HFFc6 (cell line): ENCODE measurements at regions not wholly inside any gene's neighbourhood (a gene's known extent, or its start where the extent isn't known, plus 50 kb on each side); places are given as distances from the start of the nearest gene placed in this dataset.
A peak's percentile ranks its signal among the peaks of the same experiment; 100 is the strongest.
"Not testable (repeated sequence)": the region's sequence is repeated elsewhere in the genome, so short reads cannot be mapped to it uniquely, and the experiment has no call there.

Experiments used
- DNase-seq: peaks from one replicate; pipeline ENCODE4 v3.0.0-alpha.2; 2018
- H3K27ac Mint-ChIP-seq: 2 replicates; pipeline ENCODE4 v1.8.0; 2020; ENCODE audit warnings: mild to moderate bottlenecking, mixed read lengths
- H3K27me3 Mint-ChIP-seq: 2 replicates; pipeline ENCODE4 v1.8.0; 2021; ENCODE audit warnings: mild to moderate bottlenecking, moderate library complexity, mixed read lengths; ENCODE audit not compliant: insufficient read depth
- H3K36me3 Mint-ChIP-seq: 2 replicates; pipeline ENCODE4 v1.8.0; 2021; ENCODE audit warnings: low read depth, mixed read lengths
- H3K4me1 Mint-ChIP-seq: 2 replicates; pipeline ENCODE4 v1.8.0; 2020; ENCODE audit warnings: low read depth, mixed read lengths
- H3K4me3 Mint-ChIP-seq: 2 replicates; pipeline ENCODE4 v1.8.0; 2020; ENCODE audit warnings: mild to moderate bottlenecking, moderate library complexity, mixed read lengths
- H3K9me3 Mint-ChIP-seq: 2 replicates; pipeline ENCODE4 v1.8.0; 2020; ENCODE audit warnings: mild to moderate bottlenecking, mixed read lengths
- TF ChIP-seq, protein P1 (sequence below): fragments of 200-600 bp; sonication (generic); IDR thresholded peaks from 2 replicates; pipeline ENCODE4 v1.5.0; 2021; ENCODE audit warnings: antibody characterized with exemption, mild to moderate bottlenecking

DNA sequence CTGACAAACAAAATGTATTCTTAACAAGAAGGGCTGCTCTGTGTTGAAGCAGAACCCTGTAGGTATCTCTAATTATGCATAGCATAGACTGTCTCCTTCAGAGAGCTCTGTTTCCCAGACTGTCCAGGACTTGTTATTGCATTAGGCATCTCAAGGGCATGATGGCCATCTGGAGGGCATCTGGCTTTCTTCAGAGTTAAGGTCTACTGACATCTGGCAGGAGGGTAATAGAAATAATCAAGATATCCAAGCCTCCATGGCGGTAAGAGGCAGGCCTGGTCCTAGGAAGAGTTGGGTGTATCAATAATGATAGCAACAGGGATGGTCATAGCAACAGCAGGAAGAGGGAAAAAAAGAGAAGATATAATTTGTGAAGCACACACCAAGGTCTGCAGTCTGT lies 161.2 kb downstream of the TTC8 start:
- no peak for DNase-seq
- Mint-ChIP-seq H3K36me3 (peaks cover 5% of the 10 kb centered on the region; the same call in 1 of the 2 replicates), H3K27ac (no peak overlapping the region), H3K9me3 (no peaks in the 10 kb centered on the region; the same call in 1 of the 2 replicates), H3K4me1 (peaks cover 28% of the 10 kb centered on the region), H3K4me3 (no peak overlapping the region), H3K27me3 (no peaks in the 10 kb centered on the region)
- TF ChIP-seq, protein P1, sequence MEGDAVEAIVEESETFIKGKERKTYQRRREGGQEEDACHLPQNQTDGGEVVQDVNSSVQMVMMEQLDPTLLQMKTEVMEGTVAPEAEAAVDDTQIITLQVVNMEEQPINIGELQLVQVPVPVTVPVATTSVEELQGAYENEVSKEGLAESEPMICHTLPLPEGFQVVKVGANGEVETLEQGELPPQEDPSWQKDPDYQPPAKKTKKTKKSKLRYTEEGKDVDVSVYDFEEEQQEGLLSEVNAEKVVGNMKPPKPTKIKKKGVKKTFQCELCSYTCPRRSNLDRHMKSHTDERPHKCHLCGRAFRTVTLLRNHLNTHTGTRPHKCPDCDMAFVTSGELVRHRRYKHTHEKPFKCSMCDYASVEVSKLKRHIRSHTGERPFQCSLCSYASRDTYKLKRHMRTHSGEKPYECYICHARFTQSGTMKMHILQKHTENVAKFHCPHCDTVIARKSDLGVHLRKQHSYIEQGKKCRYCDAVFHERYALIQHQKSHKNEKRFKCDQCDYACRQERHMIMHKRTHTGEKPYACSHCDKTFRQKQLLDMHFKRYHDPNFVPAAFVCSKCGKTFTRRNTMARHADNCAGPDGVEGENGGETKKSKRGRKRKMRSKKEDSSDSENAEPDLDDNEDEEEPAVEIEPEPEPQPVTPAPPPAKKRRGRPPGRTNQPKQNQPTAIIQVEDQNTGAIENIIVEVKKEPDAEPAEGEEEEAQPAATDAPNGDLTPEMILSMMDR: no peak

DNA sequence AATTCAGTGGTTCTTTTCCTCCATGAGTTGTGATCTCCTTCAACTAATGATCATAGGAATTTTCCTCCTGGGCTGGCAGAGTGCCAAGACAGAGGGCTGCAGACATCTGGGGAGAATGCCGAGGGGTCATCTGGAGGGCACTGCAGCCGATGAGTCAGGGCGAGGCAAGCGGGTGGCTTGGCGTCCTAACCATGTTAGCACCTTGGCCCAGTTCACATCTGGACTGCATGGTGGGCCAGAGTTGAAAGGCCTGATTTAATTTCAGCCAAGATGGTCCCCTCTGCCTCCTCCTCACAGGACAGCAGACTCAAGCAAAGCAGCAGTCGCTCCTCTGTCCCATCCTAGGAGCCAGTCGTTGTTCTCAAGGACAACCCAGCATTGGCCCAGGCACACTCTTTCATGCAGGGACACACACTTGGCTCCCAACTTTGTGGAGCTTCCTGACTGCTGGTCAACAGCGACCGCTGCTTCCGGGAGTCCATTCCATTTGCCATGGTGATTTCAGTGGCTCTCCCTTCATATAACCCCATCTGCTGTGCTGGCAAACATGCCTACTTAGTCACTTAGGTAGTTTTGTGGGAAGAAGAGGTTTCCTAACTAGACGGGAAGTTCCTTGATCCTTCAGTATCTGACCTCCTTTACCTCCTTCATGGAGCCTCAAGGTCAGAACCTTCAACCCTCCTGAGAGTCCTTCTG lies 161.8 kb downstream of the TTC8 start:
- H3K4me3 Mint-ChIP-seq: no peak overlapping the region
- peaks cover 28% of the 10 kb centered on the region for H3K4me1 Mint-ChIP-seq
- TF ChIP-seq, protein P1: no peak
- H3K27me3 Mint-ChIP-seq: no peaks in the 10 kb centered on the region; the same call in 1 of the 2 replicates
- H3K9me3 Mint-ChIP-seq: no peaks in the 10 kb centered on the region; the same call in 1 of the 2 replicates
- H3K27ac Mint-ChIP-seq: no peak overlapping the region
- H3K36me3 Mint-ChIP-seq: peaks cover 5% of the 10 kb centered on the region; the same call in 1 of the 2 replicates
- DNase-seq: peak; percentile 59

DNA sequence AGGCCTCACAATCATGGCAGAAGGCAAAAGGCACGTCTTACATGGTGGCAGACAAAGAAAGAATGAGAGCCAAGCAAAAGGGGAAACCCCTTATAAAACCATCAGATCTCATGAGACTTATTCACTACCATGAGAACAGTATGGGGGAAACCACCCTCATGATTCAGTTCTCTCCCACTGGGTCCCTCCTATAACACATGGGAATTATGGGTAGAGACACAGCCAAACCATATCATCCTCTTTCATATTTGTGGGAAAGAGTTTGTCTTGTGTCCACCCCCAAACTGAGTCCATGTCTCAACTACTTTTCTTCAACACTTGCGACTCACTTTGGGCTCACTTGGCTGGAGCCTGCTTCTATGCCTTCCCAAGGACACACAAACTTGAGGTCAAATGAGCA lies 162.5 kb downstream of the TTC8 start:
- H3K9me3 Mint-ChIP-seq, H3K36me3 Mint-ChIP-seq, H3K4me3 Mint-ChIP-seq, DNase-seq, H3K27me3 Mint-ChIP-seq, H3K27ac Mint-ChIP-seq: not testable (repeated sequence)
- H3K4me1 Mint-ChIP-seq: peaks cover 28% of the 10 kb centered on the region

DNA sequence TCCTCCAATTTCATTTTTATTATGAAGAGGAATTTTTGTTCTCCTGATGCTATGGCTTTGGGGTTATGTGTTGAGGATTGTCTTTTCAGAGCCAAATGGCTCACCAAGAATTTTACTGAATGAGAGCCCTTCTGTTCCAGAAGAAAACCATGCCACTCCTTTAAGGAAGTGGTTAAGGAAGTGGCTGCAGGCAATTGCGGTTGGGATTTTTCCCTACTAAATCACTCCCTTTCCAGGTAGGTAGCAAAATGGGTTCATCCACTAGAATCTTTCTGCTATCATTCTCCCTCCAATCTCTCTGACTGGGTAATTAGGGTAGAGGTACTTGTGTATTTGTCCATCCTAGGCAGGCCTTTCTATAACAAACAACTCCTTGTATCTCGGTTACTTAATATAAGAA lies 163.1 kb downstream of the TTC8 start:
- Mint-ChIP-seq H3K9me3 (no peaks in the 10 kb centered on the region; the same call in 1 of the 2 replicates), H3K27me3 (peaks cover 1% of the 10 kb centered on the region), H3K4me1 (peaks cover 28% of the 10 kb centered on the region), H3K4me3 (no peak overlapping the region), H3K27ac (no peak overlapping the region), H3K36me3 (peaks cover 5% of the 10 kb centered on the region; the same call in 1 of the 2 replicates)
- no peak for DNase-seq
- TF ChIP-seq, protein P1: no peak

DNA sequence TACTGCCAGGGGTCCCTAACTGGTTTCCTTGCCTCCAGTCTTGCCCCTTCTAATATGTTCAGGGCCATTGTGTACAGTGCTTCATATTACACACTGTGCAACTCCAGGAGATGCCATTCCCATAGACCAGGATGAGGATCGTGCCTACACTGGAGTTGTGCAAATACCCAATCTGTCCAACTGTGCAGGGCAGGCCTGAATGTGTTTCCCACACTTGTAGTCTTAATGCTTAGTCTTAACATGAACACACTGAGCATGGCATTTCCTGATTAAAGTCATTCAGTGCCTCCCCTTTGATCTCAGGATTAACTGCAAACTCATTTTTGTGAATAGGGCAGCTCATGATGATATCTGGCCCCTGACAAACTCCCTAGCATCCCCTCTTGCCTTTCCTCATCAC lies 165.5 kb downstream of the TTC8 start:
- no peaks in the 10 kb centered on the region; the same call in 1 of the 2 replicates for H3K9me3 Mint-ChIP-seq
- peaks cover 1% of the 10 kb centered on the region for H3K27me3 Mint-ChIP-seq
- H3K4me1 Mint-ChIP-seq: peaks cover 41% of the 10 kb centered on the region
- peaks cover 5% of the 10 kb centered on the region; the same call in 1 of the 2 replicates for H3K36me3 Mint-ChIP-seq
- H3K27ac Mint-ChIP-seq: no peak overlapping the region
- no peak for DNase-seq
- H3K4me3 Mint-ChIP-seq: no peak overlapping the region
- TF ChIP-seq, protein P1: no peak

DNA sequence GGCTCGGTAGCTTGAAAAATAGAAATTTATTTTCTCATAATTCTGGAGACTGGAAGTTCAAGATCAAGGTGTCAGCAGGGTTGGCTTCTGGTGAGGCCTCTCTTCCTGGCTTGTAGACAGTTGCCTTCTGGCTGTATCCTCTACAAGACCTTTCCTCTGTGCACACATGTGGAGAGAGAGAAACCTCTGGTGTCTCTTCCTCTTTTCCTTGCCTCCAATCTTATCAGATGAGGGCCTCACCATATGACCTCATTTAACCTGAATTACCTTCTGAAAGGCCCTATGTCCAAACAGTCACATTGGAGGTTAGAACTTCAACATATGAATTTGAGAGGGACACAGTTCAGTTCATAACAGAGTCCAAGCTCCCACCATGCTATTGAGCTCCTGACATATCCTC lies 166.4 kb downstream of the TTC8 start:
- TF ChIP-seq, protein P1: no peak
- H3K36me3 Mint-ChIP-seq: peaks cover 5% of the 10 kb centered on the region; the same call in 1 of the 2 replicates
- no peak for DNase-seq
- peaks cover 1% of the 10 kb centered on the region for H3K27me3 Mint-ChIP-seq
- no peak overlapping the region for H3K27ac Mint-ChIP-seq
- no peaks in the 10 kb centered on the region; the same call in 1 of the 2 replicates for H3K9me3 Mint-ChIP-seq
- H3K4me1 Mint-ChIP-seq: peaks cover 42% of the 10 kb centered on the region
- no peak overlapping the region for H3K4me3 Mint-ChIP-seq
